GM12875 (cell line): ENCODE measurements at regions not wholly inside any gene's neighbourhood (a gene's known extent, or its start where the extent isn't known, plus 50 kb on each side); places are given as distances from the start of the nearest gene placed in this dataset.

Source experiments
- H3K4me3 ChIP-seq: one replicate; pipeline ENCODE4 v1.5.1; 2011; ENCODE audit warnings: low read depth, low read length, control low read depth
- TF ChIP-seq, protein P1 (sequence below): IDR thresholded peaks from 2 replicates; pipeline ENCODE4 v1.5.1; 2011; ENCODE audit warnings: low read depth, mild to moderate bottlenecking, control low read depth, inconsistent platforms, low read length, moderate library complexity, borderline replicate concordance; ENCODE audit not compliant: insufficient read depth

DNA sequence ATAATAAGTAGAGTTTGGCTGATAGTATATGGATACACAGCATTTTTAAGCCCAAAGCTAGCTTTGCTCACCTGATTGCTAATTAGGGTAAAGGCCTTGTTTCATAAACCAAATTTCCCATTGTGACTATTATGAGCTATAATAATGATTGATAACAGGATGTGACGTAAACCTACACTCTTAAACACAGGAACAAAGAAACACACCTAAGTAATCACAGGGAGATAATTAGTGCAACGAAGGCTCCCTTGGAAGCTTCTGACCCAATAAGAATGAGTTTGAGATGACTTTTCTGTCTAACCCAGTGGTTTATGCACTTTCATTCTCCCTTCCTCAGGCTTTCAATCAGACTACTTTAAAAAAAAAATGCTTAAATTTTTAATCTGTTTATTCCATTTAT is 683.2 kb downstream of the SATB2 start:
- TF ChIP-seq, protein P1, sequence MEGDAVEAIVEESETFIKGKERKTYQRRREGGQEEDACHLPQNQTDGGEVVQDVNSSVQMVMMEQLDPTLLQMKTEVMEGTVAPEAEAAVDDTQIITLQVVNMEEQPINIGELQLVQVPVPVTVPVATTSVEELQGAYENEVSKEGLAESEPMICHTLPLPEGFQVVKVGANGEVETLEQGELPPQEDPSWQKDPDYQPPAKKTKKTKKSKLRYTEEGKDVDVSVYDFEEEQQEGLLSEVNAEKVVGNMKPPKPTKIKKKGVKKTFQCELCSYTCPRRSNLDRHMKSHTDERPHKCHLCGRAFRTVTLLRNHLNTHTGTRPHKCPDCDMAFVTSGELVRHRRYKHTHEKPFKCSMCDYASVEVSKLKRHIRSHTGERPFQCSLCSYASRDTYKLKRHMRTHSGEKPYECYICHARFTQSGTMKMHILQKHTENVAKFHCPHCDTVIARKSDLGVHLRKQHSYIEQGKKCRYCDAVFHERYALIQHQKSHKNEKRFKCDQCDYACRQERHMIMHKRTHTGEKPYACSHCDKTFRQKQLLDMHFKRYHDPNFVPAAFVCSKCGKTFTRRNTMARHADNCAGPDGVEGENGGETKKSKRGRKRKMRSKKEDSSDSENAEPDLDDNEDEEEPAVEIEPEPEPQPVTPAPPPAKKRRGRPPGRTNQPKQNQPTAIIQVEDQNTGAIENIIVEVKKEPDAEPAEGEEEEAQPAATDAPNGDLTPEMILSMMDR: no peak
- no peak overlapping the region for H3K4me3 ChIP-seq

DNA sequence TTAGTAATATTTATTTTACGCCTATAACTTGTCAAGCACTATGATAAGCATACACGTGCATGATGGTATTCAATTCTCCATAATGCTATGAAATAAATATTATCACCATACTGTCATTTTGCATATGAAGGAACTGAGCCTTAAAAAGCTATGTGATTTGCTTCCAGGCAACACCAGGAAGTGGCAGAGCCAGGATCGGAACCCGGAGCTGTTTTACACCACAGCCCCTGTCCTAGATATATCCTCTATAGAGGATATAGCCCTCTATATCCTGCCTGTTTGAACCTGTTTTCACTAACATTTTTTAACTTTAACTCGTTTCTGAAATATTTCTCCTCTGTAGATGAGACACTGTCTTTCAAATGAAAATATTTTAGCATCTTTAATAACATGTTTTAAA is 690.0 kb downstream of the SATB2 start:
- TF ChIP-seq, protein P1: no peak

DNA sequence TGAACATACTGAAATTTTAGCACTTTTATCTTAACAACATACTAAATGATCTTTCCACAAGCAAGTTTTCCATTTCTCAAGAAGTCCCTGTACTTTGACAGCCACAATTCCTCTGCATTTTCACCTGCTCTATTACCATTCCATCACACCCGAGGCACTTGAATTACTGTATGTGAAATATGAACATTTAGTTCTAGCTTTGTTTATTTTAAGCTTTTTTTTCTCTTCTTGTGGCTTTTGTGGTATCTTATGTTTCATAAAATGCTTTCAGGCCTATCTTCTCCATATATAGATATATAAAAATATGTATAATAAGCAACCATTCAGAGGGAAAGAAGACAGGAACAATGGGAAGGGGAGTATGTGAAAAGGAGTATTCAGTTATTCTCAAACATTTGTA is 693.9 kb downstream of the SATB2 start:
- TF ChIP-seq, protein P1: no peak
- no peak overlapping the region for H3K4me3 ChIP-seq

More for the DNA sequence above, 690.0 kb downstream of the SATB2 start:
- H3K4me3 ChIP-seq: no peak overlapping the region

DNA sequence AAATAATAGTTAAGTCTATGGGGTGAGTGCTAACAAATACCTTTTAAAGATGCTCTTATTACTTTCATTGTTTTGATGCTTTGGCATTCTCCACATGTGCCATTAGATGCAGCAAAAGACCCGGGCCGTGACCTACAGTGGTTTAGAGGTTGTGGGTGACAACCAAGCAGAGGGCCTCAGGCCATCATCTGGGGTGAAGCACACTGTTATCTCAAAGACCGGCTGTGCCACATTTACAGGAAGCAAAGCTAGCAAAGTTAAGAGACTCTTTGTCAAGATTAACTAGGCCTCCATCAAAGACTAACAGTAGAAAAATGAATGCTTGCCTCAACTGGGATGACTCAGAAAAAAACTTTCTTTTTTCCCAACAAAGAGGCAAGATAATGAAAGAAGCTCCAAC is 695.3 kb downstream of the SATB2 start:
- TF ChIP-seq, protein P1: no peak
- no peak overlapping the region for H3K4me3 ChIP-seq

DNA sequence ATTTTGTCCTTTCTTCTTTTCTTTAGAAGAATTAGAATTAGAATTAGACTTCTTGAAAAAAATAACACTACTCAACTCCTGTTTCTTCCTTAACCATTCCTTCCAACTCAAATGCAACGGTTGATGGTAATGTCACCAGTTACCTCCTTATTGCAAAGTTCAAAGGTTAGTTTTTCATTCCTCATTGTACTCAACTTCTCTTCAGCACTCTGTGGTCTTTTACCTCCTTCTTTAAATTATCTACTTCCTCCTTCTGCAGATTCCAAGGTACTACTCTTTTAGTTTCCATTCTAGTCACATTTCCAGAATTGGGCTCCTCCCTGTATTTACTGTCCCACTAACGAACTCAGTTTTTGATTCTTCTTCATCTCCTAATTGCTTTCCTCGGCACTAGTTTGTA is 700.7 kb downstream of the SATB2 start:
- TF ChIP-seq, protein P1: no peak
- H3K4me3 ChIP-seq: no peak overlapping the region

DNA sequence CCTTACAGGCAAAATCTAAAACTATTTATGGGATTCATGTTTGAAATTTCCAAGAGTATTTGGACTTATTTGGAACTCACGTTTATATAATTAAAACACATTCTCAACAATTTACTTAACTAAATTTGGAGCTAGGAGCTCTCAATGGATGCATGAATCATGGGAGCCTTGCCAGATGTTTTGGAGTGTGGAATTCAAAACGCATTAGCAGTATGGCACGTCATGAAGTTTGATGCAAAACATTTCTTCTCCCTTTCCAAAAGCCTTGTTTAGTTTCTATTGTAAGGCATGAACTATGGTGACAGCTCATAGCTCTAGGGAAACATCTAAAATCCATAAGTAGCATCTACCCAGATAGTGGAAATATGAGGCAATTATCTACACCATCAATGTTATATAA is 701.6 kb downstream of the SATB2 start:
- H3K4me3 ChIP-seq: no peak overlapping the region
- TF ChIP-seq, protein P1: no peak

DNA sequence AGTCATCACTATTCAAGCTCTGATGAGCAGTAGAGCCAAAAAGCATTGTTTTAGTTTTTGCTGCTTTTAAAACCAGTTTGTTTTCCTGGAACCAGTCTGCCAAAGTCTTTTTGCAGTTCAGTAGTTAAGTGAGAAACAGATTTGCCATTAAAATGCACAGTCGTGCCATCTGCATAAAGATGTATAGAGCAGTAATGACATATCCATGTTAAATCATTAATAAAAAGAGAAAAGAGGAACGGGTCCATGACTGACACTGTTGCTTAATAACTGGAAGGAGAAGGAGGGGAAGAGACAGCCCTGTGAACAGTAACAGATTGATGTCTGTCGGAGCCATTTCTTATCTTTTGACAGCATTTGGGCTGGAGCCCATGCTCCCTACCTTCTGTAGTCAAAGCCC is 704.6 kb downstream of the SATB2 start:
- H3K4me3 ChIP-seq: no peak overlapping the region
- TF ChIP-seq, protein P1: no peak
